ENCODE measurements at regions not wholly inside any gene's neighbourhood (a gene's known extent, or its start where the extent isn't known, plus 50 kb on each side); places are given as distances from the start of the nearest gene placed in this dataset.

GRCh38 chr13:40433001-40433400 is 233.4 kb downstream of the FOXO1 start:
- no peak for TF ChIP-seq ZNF785 (tag by site-specific recombination; IDR thresholded peaks at IDR 0.05)
- no peak for TF ChIP-seq CTCF (tag by site-specific recombination; IDR thresholded peaks at IDR 0.05)
- TF ChIP-seq ZNF404 (tag by site-specific recombination; IDR thresholded peaks at IDR 0.05) = no peak
- no peak for TF ChIP-seq ATF2 (tag by site-specific recombination; IDR thresholded peaks at IDR 0.05; ENCODE audit: low read depth)
- no peak for TF ChIP-seq ZNF366 (tag by site-specific recombination; conservative IDR thresholded peaks at IDR 0.05)
- TF ChIP-seq ZNF23 (tag by site-specific recombination; IDR thresholded peaks at IDR 0.05; ENCODE audit: borderline replicate concordance) = no peak
- no peak for TF ChIP-seq YY1 (tag by site-specific recombination; IDR thresholded peaks at IDR 0.05)
- no peak for TF ChIP-seq ZNF138 (tag by site-specific recombination; IDR thresholded peaks at IDR 0.05; ENCODE audit: borderline replicate concordance)
- TF ChIP-seq, protein P1, sequence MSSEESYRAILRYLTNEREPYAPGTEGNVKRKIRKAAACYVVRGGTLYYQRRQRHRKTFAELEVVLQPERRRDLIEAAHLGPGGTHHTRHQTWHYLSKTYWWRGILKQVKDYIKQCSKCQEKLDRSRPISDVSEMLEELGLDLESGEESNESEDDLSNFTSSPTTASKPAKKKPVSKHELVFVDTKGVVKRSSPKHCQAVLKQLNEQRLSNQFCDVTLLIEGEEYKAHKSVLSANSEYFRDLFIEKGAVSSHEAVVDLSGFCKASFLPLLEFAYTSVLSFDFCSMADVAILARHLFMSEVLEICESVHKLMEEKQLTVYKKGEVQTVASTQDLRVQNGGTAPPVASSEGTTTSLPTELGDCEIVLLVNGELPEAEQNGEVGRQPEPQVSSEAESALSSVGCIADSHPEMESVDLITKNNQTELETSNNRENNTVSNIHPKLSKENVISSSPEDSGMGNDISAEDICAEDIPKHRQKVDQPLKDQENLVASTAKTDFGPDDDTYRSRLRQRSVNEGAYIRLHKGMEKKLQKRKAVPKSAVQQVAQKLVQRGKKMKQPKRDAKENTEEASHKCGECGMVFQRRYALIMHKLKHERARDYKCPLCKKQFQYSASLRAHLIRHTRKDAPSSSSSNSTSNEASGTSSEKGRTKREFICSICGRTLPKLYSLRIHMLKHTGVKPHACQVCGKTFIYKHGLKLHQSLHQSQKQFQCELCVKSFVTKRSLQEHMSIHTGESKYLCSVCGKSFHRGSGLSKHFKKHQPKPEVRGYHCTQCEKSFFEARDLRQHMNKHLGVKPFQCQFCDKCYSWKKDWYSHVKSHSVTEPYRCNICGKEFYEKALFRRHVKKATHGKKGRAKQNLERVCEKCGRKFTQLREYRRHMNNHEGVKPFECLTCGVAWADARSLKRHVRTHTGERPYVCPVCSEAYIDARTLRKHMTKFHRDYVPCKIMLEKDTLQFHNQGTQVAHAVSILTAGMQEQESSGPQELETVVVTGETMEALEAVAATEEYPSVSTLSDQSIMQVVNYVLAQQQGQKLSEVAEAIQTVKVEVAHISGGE (tag by site-specific recombination; conservative IDR thresholded peaks at IDR 0.05; ENCODE audit: low read depth) = no peak
- TF ChIP-seq ZBTB7A (tag by site-specific recombination; IDR thresholded peaks at IDR 0.05; ENCODE audit: low read depth) = no peak
- TF ChIP-seq ZBTB48 (tag by site-specific recombination; IDR thresholded peaks at IDR 0.05) = no peak
- TF ChIP-seq ZNF335 (tag by site-specific recombination; conservative IDR thresholded peaks at IDR 0.05) = no peak
- TF ChIP-seq MEIS1 (CRISPR knock-in tag; IDR thresholded peaks at IDR 0.05; ENCODE audit: borderline replicate concordance) = no peak
